ENCODE measurements at regions not wholly inside any gene's neighbourhood (a gene's known extent, or its start where the extent isn't known, plus 50 kb on each side); places are given as distances from the start of the nearest gene placed in this dataset.

DNA sequence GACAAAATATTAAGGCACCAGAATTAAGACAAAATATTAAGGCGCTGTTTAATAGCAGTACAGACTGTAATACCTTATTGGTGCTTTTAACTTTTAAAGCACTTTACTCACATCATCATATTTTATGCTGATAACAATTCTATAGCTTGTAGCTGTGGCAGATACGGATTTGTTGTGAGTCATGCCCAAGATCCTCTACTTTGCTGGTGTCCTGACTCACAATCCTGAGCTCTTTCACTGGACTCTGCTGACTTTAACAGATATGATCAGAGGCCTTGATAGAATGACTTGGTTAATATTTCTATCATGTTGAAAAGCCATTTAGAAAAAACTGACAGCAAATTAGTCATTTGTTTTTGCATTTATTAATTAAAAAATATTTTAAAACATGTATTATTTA is 99.0 kb upstream of the PKP2 start:
- Histone ChIP-seq H4K20me1 (ENCODE audit: insufficient read depth, poor library complexity, severe bottlenecking) (no peaks in the 10 kb centered on the region), H3K27me3 (no peaks in the 10 kb centered on the region), H2AFZ (no peak overlapping the region), H3K27ac (no peak overlapping the region), H3K9me2 (replicated peaks; ENCODE audit: insufficient read depth) (no peaks in the 10 kb centered on the region), H3K4me1 (ENCODE audit: insufficient read depth) (peaks cover 7% of the 10 kb centered on the region), H3K36me3 (replicated peaks; ENCODE audit: insufficient read depth, low read depth) (no peaks in the 10 kb centered on the region), H3K79me2 (no peaks in the 10 kb centered on the region), H3K9me3 (ENCODE audit: low read depth) (no peaks in the 10 kb centered on the region), H3K4me2 (no peak overlapping the region), H3K4me3 (no peak overlapping the region)
- WGBS (ENCODE audit: low lambda C conversion rate, missing lambda C conversion rate), result 35% methylated on average over 2 of the region's 2 CpGs
- TF ChIP-seq, protein P1, sequence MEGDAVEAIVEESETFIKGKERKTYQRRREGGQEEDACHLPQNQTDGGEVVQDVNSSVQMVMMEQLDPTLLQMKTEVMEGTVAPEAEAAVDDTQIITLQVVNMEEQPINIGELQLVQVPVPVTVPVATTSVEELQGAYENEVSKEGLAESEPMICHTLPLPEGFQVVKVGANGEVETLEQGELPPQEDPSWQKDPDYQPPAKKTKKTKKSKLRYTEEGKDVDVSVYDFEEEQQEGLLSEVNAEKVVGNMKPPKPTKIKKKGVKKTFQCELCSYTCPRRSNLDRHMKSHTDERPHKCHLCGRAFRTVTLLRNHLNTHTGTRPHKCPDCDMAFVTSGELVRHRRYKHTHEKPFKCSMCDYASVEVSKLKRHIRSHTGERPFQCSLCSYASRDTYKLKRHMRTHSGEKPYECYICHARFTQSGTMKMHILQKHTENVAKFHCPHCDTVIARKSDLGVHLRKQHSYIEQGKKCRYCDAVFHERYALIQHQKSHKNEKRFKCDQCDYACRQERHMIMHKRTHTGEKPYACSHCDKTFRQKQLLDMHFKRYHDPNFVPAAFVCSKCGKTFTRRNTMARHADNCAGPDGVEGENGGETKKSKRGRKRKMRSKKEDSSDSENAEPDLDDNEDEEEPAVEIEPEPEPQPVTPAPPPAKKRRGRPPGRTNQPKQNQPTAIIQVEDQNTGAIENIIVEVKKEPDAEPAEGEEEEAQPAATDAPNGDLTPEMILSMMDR (IDR thresholded peaks at IDR 0.05; ENCODE audit: poor library complexity), result no peak
- TF ChIP-seq EZH2phosphoT487 (IDR thresholded peaks at IDR 0.05; ENCODE audit: low read depth, severe bottlenecking, unreplicated experiment), result no peak
- peak; percentile 36 for DNase-seq (ENCODE audit: low spot score)

GRCh38 chr12:32993404-32993803 is 96.8 kb upstream of the PKP2 start:
- peaks cover 24% of the 10 kb centered on the region for H3K4me1 ChIP-seq (ENCODE audit: insufficient read depth)
- no peak overlapping the region for H2AFZ ChIP-seq
- H3K4me2 ChIP-seq, result no peak overlapping the region
- no peaks in the 10 kb centered on the region for H3K9me3 ChIP-seq (ENCODE audit: low read depth)
- no peaks in the 10 kb centered on the region for H3K9me2 ChIP-seq (replicated peaks; ENCODE audit: insufficient read depth)
- no peak overlapping the region for H3K4me3 ChIP-seq
- no peaks in the 10 kb centered on the region for H3K36me3 ChIP-seq (replicated peaks; ENCODE audit: insufficient read depth, low read depth)
- TF ChIP-seq, protein P1 (IDR thresholded peaks at IDR 0.05; ENCODE audit: poor library complexity), result no peak
- TF ChIP-seq EZH2 (IDR thresholded peaks at IDR 0.05; ENCODE audit: borderline replicate concordance), result no peak
- TF ChIP-seq EZH2phosphoT487 (IDR thresholded peaks at IDR 0.05; ENCODE audit: low read depth, severe bottlenecking, unreplicated experiment), result no peak
- H3K27me3 ChIP-seq, result no peaks in the 10 kb centered on the region
- H3K79me2 ChIP-seq, result no peaks in the 10 kb centered on the region
- 56% methylated on average over 4 of the region's 4 CpGs for WGBS (ENCODE audit: low lambda C conversion rate, missing lambda C conversion rate)
- no peaks in the 10 kb centered on the region for H4K20me1 ChIP-seq (ENCODE audit: insufficient read depth, poor library complexity, severe bottlenecking)
- H3K27ac ChIP-seq, result no peak overlapping the region
- DNase-seq (ENCODE audit: low spot score), result no peak

- no peaks in the 10 kb centered on the region for H3K9me3 ChIP-seq (ENCODE audit: low read depth)
- no peaks in the 10 kb centered on the region for H3K79me2 ChIP-seq
- H3K36me3 ChIP-seq (replicated peaks; ENCODE audit: insufficient read depth, low read depth), result no peaks in the 10 kb centered on the region
- no peak overlapping the region for H3K4me2 ChIP-seq
- H3K9me2 ChIP-seq (replicated peaks; ENCODE audit: insufficient read depth), result no peaks in the 10 kb centered on the region
- no peaks in the 10 kb centered on the region for H4K20me1 ChIP-seq (ENCODE audit: insufficient read depth, poor library complexity, severe bottlenecking)
- DNase-seq (ENCODE audit: low spot score), result no peak
- no peaks in the 10 kb centered on the region for H3K27me3 ChIP-seq
- peaks cover 34% of the 10 kb centered on the region for H3K4me1 ChIP-seq (ENCODE audit: insufficient read depth)
- no peak overlapping the region for H3K4me3 ChIP-seq
- H2AFZ ChIP-seq, result no peak overlapping the region
- H3K27ac ChIP-seq, result peak overlapping the region; percentile 7
- TF ChIP-seq, protein P1 (IDR thresholded peaks at IDR 0.05; ENCODE audit: poor library complexity), result no peak
- TF ChIP-seq EZH2phosphoT487 (IDR thresholded peaks at IDR 0.05; ENCODE audit: low read depth, severe bottlenecking, unreplicated experiment), result no peak
These were observed 93.1 kb upstream of the PKP2 start for GRCh38 chr12:32989705-32990104.

- DNase-seq (ENCODE audit: low spot score), result no peak
- Histone ChIP-seq H4K20me1 (ENCODE audit: insufficient read depth, poor library complexity, severe bottlenecking) (no peaks in the 10 kb centered on the region), H3K9me3 (ENCODE audit: low read depth) (no peaks in the 10 kb centered on the region), H3K27me3 (no peaks in the 10 kb centered on the region), H3K4me2 (no peak overlapping the region), H3K36me3 (replicated peaks; ENCODE audit: insufficient read depth, low read depth) (no peaks in the 10 kb centered on the region), H2AFZ (no peak overlapping the region), H3K79me2 (no peaks in the 10 kb centered on the region), H3K4me3 (no peak overlapping the region), H3K4me1 (ENCODE audit: insufficient read depth) (peaks cover 30% of the 10 kb centered on the region), H3K9me2 (replicated peaks; ENCODE audit: insufficient read depth) (no peaks in the 10 kb centered on the region), H3K27ac (peak overlapping the region; percentile 7)
- 65% methylated on average over 4 of the region's 4 CpGs for WGBS (ENCODE audit: low lambda C conversion rate, missing lambda C conversion rate)
- no peak for TF ChIP-seq EZH2 (IDR thresholded peaks at IDR 0.05; ENCODE audit: borderline replicate concordance)
- TF ChIP-seq, protein P1 (IDR thresholded peaks at IDR 0.05; ENCODE audit: poor library complexity), result no peak
- TF ChIP-seq EZH2phosphoT487 (IDR thresholded peaks at IDR 0.05; ENCODE audit: low read depth, severe bottlenecking, unreplicated experiment), result no peak
These were observed 92.4 kb upstream of the PKP2 start for GRCh38 chr12:32988982-32989381.

All from hepatocyte (in vitro differentiated cells).